ENCODE measurements at regions not wholly inside any gene's neighbourhood (a gene's known extent, or its start where the extent isn't known, plus 50 kb on each side); places are given as distances from the start of the nearest gene placed in this dataset.

DNA sequence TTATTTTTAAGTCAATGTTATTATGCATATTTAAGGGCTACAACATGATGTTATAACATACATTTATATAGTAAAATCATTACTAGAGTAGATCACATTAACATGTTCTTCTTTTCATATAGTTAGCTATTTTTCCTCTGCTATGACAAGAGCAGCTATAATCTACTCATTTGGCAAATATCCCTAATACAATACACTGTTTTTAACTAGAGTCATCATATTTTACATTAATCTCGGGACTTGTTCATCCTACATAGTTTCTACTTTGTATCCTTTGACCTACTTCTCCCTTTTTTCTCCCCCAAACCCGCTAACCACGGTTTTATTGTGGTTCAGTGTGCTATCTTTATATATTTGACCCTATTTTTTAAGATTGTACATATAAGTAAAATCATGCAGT, 249.0 kb downstream of the EPM2A start:
- TF ChIP-seq, protein P1, sequence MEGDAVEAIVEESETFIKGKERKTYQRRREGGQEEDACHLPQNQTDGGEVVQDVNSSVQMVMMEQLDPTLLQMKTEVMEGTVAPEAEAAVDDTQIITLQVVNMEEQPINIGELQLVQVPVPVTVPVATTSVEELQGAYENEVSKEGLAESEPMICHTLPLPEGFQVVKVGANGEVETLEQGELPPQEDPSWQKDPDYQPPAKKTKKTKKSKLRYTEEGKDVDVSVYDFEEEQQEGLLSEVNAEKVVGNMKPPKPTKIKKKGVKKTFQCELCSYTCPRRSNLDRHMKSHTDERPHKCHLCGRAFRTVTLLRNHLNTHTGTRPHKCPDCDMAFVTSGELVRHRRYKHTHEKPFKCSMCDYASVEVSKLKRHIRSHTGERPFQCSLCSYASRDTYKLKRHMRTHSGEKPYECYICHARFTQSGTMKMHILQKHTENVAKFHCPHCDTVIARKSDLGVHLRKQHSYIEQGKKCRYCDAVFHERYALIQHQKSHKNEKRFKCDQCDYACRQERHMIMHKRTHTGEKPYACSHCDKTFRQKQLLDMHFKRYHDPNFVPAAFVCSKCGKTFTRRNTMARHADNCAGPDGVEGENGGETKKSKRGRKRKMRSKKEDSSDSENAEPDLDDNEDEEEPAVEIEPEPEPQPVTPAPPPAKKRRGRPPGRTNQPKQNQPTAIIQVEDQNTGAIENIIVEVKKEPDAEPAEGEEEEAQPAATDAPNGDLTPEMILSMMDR (IDR thresholded peaks at IDR 0.05; ENCODE audit: borderline replicate concordance, insufficient read depth, low read depth, low read length) = no peak

DNA sequence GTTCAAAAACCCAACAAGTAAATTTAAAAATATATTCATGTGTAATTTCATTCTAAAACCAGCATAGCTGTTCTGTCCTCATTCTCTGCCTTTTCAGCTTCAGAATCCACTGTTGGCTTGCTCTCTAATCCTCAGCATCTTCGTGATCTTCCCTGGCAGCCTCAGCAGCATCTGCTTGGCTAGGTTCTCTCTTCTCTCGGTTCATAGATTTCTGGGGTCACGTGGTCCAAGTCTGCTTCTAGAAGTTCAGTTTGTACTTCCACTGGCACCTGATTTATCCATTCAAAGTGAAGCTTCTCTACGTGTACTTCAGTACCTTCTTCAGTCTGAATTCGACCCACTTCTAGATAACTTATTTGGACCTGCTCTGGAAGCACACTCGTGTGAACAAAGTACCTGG, 245.7 kb downstream of the EPM2A start:
- no peak overlapping the region for H3K4me3 ChIP-seq (ENCODE audit: low read depth, low read length)
- TF ChIP-seq, protein P1 (IDR thresholded peaks at IDR 0.05; ENCODE audit: borderline replicate concordance, insufficient read depth, low read depth, low read length) = no peak

More for the DNA sequence above, 249.0 kb downstream of the EPM2A start:
- H3K4me3 ChIP-seq (ENCODE audit: low read depth, low read length) = no peak overlapping the region

DNA sequence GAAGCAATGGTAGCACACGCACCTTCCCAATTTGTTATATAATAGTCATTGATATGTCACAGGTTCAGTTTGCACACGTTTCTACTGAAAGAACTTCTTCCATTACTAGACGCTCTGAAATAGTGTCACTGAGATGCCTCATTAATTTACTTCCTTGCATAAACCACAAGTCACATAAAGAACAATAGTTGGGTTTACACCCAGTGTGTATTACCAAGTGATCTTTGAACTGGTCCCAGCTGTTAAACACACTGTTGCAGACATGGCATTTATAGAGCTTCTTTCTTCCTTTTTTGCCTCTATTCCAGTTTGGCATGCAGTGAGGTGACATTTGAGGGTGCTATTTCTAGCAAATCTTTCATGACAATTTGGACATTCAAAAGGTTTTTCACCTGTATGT, 245.3 kb downstream of the EPM2A start:
- TF ChIP-seq, protein P1 (IDR thresholded peaks at IDR 0.05; ENCODE audit: borderline replicate concordance, insufficient read depth, low read depth, low read length) = no peak
- H3K4me3 ChIP-seq (ENCODE audit: low read depth, low read length) = no peak overlapping the region

DNA sequence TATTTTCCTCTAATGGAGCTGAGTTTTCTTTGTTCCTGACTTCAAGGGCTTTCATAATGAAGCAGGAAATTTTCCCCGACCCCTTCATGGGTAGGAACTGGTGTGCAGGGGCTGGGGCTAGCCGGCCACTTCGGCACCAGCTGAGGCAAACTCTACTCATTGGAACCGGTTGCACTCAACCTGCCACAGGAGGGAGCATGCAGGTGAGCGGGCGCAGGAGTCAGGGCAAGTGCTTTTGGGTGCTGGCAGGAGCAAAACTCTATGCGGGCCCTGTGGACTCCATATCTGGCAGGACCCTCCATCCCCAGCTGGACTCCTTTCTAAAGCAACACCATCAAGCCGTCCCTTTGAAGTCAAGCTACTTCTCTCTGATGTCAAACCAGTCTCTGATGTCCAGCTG, 244.2 kb downstream of the EPM2A start:
- TF ChIP-seq, protein P1 (IDR thresholded peaks at IDR 0.05; ENCODE audit: borderline replicate concordance, insufficient read depth, low read depth, low read length) = no peak
- H3K4me3 ChIP-seq (ENCODE audit: low read depth, low read length) = no peak overlapping the region

DNA sequence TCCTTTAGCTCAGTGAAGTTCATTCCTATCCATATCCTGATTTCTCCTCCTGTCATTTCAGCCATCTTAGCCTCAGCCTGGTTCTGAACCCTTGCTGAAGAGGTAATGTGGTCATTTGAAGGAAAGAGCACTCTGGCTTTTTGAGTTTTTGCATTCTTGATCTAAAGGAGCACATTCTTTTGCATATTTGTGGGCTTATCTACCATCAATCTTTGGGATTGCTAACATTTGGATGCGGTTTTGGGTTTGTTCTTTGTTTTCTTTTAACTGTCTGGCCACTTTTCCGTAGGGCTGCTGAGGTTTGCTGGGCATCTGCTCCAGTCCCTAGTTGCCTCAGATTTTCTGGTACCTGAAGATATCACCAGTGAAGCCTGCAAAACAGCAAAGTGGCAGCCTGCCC, 238.3 kb downstream of the EPM2A start:
- TF ChIP-seq, protein P1 (IDR thresholded peaks at IDR 0.05; ENCODE audit: borderline replicate concordance, insufficient read depth, low read depth, low read length) = no peak
- H3K4me3 ChIP-seq (ENCODE audit: low read depth, low read length) = no peak overlapping the region

DNA sequence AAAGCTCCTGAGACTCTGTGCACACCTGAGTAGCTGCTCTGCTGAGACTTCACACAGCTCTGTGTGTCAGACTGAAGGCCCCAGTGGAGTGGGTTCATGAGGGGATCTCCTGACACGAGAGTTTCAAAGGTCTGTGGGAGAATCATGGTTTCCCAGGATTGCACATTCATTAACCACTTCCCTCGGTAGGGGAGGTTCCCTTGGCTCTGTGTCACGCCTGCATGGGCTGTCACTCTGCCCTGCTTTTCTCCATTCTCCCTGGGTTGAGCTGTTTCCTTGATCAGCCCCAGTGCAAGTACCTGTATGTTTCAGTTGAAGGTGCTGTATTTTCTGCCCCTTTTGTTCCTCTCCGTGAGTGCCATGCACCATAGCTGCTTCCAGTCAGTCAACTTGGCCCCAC, 236.9 kb downstream of the EPM2A start:
- H3K4me3 ChIP-seq (ENCODE audit: low read depth, low read length) = no peak overlapping the region
- TF ChIP-seq, protein P1 (IDR thresholded peaks at IDR 0.05; ENCODE audit: borderline replicate concordance, insufficient read depth, low read depth, low read length) = no peak

DNA sequence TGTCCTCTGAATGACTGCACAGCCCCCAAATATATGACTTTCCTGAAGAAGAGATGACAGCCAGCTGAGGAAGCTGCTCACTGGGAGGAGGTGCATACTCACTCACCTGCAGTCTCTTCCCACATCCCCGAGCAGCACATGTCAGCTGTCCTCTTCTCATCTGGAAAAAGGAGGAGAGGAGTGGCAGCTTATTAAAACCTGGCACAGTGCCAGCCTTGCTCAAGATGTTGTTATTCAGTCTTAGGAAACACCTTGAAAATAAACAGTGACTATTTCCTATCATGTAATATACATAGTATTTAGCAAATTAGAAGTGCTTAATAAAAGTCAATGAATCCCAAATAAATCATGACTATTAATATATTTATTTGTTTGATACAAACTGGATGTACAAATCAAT, 232.9 kb downstream of the EPM2A start:
- no peak overlapping the region for H3K4me3 ChIP-seq (ENCODE audit: low read depth, low read length)
- TF ChIP-seq, protein P1 (IDR thresholded peaks at IDR 0.05; ENCODE audit: borderline replicate concordance, insufficient read depth, low read depth, low read length) = no peak
